Lung (tissue), 11 donors: ENCODE measurements at regions not wholly inside any gene's neighbourhood (a gene's known extent, or its start where the extent isn't known, plus 50 kb on each side); places are given as distances from the start of the nearest gene placed in this dataset.

Source experiments
- ATAC-seq: fragments of 200-7000 bp; cut with Tn5 transposase; one replicate; pipeline ENCODE4 v1.9.1; 2020; ENCODE audit warnings: moderate number of reproducible peaks; ENCODE audit not compliant: insufficient read depth, low FRiP score
- DNase-seq, 3 donors: peaks; one replicate each; pipeline ENCODE4 v3.0.0-alpha.2; 2013 to 2017
- H3K27ac ChIP-seq, 2 donors: one replicate each; pipeline ENCODE4 v1.5.1; 2013; ENCODE audit warnings: mild to moderate bottlenecking in 2 of 2, moderate library complexity in 2 of 2, control low read depth in 1 of 2, inconsistent platforms in 1 of 2, low read depth in 1 of 2, low read length in 1 of 2
- H3K27me3 ChIP-seq, 3 donors: one replicate each; pipeline ENCODE4 v1.5.1; 2013; ENCODE audit warnings: low read length in 2 of 3; ENCODE audit not compliant: control insufficient read depth in 3 of 3, insufficient read depth in 3 of 3
- H3K36me3 ChIP-seq, 4 donors: one replicate each; pipeline ENCODE4 v1.5.1; 2013; ENCODE audit warnings: low read length in 4 of 4, mild to moderate bottlenecking in 1 of 4, moderate library complexity in 1 of 4; ENCODE audit not compliant: control insufficient read depth in 4 of 4, insufficient read depth in 4 of 4
- H3K4me1 ChIP-seq, 5 donors: one replicate each; pipeline ENCODE4 v1.5.1; 2013; ENCODE audit warnings: low read length in 5 of 5, mild to moderate bottlenecking in 2 of 5, moderate library complexity in 1 of 5; ENCODE audit not compliant: control insufficient read depth in 5 of 5, insufficient read depth in 5 of 5
- H3K4me3 ChIP-seq: one replicate; pipeline ENCODE4 v1.5.1; 2013; ENCODE audit warnings: mild to moderate bottlenecking, control low read depth, moderate library complexity
- H3K9ac ChIP-seq, 2 donors: one replicate each; pipeline ENCODE4 v1.5.1; 2013; ENCODE audit warnings: low read length in 2 of 2, control low read depth in 1 of 2; ENCODE audit not compliant: insufficient read depth in 1 of 2
- H3K9me3 ChIP-seq, 4 donors: one replicate each; pipeline ENCODE4 v1.5.1; 2013; ENCODE audit warnings: low read length in 3 of 4, mild to moderate bottlenecking in 1 of 4, moderate library complexity in 1 of 4; ENCODE audit not compliant: control insufficient read depth in 4 of 4, insufficient read depth in 3 of 4
- CTCF ChIP-seq: IDR thresholded peaks from 2 replicates; pipeline ENCODE4 v1.5.1; 2012; ENCODE audit warnings: mild to moderate bottlenecking; ENCODE audit errors: control extremely low read depth, extremely low read depth
- WGBS, 2 donors: extraction: QIAGEN DNeasy Blood & Tissue Kit; methylation state at CpG; one replicate each; pipeline ENCODE4 v1.1.7; 2013; 5-methylcytosine and 5-hydroxymethylcytosine counted together
- donor health status: control.
- donor health status: control.
- donor health status: Bipolar disorder and iron deficiency.
- donor health status: healthy.
- donor health status: DM: yes; HTN: yes; CAD: no.

DNA sequence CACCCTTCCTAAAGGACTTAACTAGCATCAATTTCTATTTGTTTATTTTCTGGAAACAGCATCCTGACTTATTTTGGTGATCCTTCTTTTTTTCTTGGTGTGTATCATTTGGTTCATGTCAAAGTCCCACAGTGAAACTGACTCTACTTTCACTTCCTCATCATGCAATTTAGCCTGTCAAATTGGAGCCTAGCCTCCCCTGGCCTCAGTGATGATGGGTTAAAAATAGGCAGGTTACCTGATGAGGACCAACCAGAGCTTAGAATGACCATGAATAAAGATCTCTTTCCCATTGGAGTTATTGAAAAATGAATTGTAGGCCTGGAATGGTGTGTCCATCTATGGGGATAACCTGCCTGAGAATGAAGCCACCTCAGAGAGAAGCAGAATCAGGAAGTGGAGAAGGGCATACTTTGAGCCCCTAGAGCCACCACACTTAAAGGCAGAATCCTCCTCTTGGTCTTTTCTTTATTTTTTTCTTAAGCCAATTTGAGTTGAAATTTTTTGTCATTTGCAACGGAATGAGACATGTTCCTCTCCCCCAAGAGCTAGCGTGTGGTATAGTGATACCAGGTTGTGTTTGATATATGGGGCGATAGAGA, 105.6 kb downstream of the BTBD3 start:
- DNase-seq (no peak), ATAC-seq (no peak)
- no peaks in the 10 kb centered on the region for H3K27me3 ChIP-seq
- TF ChIP-seq CTCF, result no peak
- no peaks in the 10 kb centered on the region for H3K4me1 ChIP-seq
- H3K4me3 ChIP-seq, result no peak overlapping the region
- no peak overlapping the region for H3K9ac ChIP-seq
- no peaks in the 10 kb centered on the region for H3K9me3 ChIP-seq
- no peaks in the 10 kb centered on the region for H3K36me3 ChIP-seq
- H3K27ac ChIP-seq, result no peak overlapping the region
- WGBS, 2 donors, result 92 to 95% methylated on average over 3 of the region's 3 CpGs

GRCh38 chr20:12028771-12029170, 111.1 kb downstream of the BTBD3 start:
- H3K9me3 ChIP-seq, result no peaks in the 10 kb centered on the region
- H3K4me1 ChIP-seq, result peaks cover 0 to 9% (median 0%) of the 10 kb centered on the region in 5 donors
- H3K9ac ChIP-seq, result no peak overlapping the region
- H3K27me3 ChIP-seq, result no peaks in the 10 kb centered on the region
- 93 to 95% methylated on average over 6 of the region's 6 CpGs for WGBS, 2 donors
- H3K27ac ChIP-seq, result no peak overlapping the region
- H3K4me3 ChIP-seq, result no peak overlapping the region
- no peaks in the 10 kb centered on the region for H3K36me3 ChIP-seq
- DNase-seq (no peak), ATAC-seq (no peak)
- TF ChIP-seq CTCF, result no peak

DNA sequence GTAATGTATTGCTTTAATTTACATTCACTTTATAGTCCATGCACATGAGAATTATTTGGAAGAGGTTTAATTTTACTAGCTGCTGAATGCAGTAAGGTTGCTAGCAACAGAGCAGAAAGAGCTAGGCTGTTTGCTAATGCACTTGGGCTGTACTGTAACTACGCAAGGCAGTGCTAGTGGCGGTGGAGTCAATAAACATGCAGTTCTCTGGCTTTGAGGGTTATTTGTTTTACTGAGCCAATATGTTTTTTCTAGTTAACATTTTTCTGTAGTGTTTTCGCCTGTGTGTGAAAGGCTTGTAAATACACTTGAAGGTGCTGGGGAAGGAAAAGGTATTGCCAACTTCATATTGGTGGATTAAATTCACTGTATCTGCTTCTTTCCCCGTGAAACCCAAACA, 112.8 kb downstream of the BTBD3 start:
- WGBS, 2 donors, result 74 to 82% methylated on average over 4 of the region's 4 CpGs
- H3K4me3 ChIP-seq, result no peak overlapping the region
- ATAC-seq (no peak), DNase-seq (peak; percentile 40 to 72 (median 56))
- no peaks in the 10 kb centered on the region for H3K27me3 ChIP-seq
- H3K9ac ChIP-seq, result no peak overlapping the region
- no peaks in the 10 kb centered on the region for H3K9me3 ChIP-seq
- TF ChIP-seq CTCF, result no peak
- no peaks in the 10 kb centered on the region for H3K36me3 ChIP-seq
- H3K4me1 ChIP-seq, result peaks cover 0 to 9% (median 0%) of the 10 kb centered on the region in 5 donors
- H3K27ac ChIP-seq, result no peak overlapping the region

DNA sequence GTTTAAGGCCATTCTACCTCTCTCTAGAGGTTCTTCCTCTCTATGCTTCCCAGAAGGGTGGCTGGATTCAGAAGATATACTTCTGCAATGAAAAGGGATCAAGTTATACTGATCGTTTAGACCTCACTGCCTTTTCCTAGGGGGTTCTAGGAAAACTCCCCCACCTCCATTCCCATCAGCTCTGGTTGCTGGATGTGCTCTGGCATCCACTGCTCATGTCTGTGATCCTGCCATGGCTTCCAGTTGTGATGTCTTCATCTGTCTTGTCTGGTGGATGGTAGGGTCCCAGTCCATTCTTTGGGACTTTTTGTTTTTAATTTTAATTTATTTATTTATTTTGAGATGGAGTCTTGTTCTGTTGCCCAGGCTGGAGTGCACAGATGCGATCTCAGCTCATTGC, 118.4 kb downstream of the BTBD3 start:
- Histone ChIP-seq H3K4me1 (peaks cover 0 to 3% (median 0%) of the 10 kb centered on the region in 5 donors), H3K9me3 (no peaks in the 10 kb centered on the region), H3K9ac (no peak overlapping the region), H3K36me3 (no peaks in the 10 kb centered on the region), H3K4me3 (no peak overlapping the region), H3K27ac (no peak overlapping the region), H3K27me3 (no peaks in the 10 kb centered on the region)
- WGBS, 2 donors, result 96 to 97% methylated on average over 2 of the region's 2 CpGs
- DNase-seq (no peak), ATAC-seq (no peak)
- no peak for TF ChIP-seq CTCF
